Neural cell (in vitro differentiated cells): ENCODE measurements at regions not wholly inside any gene's neighbourhood (a gene's known extent, or its start where the extent isn't known, plus 50 kb on each side); places are given as distances from the start of the nearest gene placed in this dataset.

Source experiments
- CTCF ChIP-seq: fragments of 450-650 bp; IDR thresholded peaks from 2 replicates; pipeline ENCODE4 v1.5.1; 2014; ENCODE audit warnings: antibody characterized with exemption, mild to moderate bottlenecking, moderate library complexity; ENCODE audit not compliant: poor library complexity, severe bottlenecking
- EP300 ChIP-seq: fragments of 450-650 bp; conservative IDR thresholded peaks from 2 replicates; pipeline ENCODE4 v1.6.1; 2014; ENCODE audit warnings: antibody characterized with exemption, mild to moderate bottlenecking, moderate library complexity; ENCODE audit not compliant: poor library complexity, severe bottlenecking
- EZH2 ChIP-seq: fragments of 200-600, 300-800 bp; shearing (Covaris generic), sonication (generic); IDR thresholded peaks from 2 replicates; pipeline ENCODE4 v1.6.1; 2014; ENCODE audit warnings: antibody characterized with exemption, low read length, borderline replicate concordance, mild to moderate bottlenecking; ENCODE audit not compliant: insufficient read depth, poor library complexity, severe bottlenecking
- MXI1 ChIP-seq: fragments of 450-650 bp; conservative IDR thresholded peaks from 2 replicates; pipeline ENCODE4 v1.6.1; 2014; ENCODE audit warnings: antibody characterized with exemption, mild to moderate bottlenecking; ENCODE audit not compliant: poor library complexity, severe bottlenecking
- POLR2AphosphoS5 ChIP-seq: IDR thresholded peaks from 2 replicates; pipeline ENCODE4 v1.6.1; 2012
- RAD21 ChIP-seq: fragments of 450-650 bp; conservative IDR thresholded peaks from 2 replicates; pipeline ENCODE4 v1.6.1; 2014; ENCODE audit warnings: antibody characterized with exemption, mild to moderate bottlenecking, moderate library complexity
- REST ChIP-seq: IDR thresholded peaks from 2 replicates; pipeline ENCODE4 v1.6.1; 2012; ENCODE audit warnings: borderline replicate concordance
- TAF1 ChIP-seq: IDR thresholded peaks from 2 replicates; pipeline ENCODE4 v1.6.1; 2012; ENCODE audit warnings: low read depth

- TF ChIP-seq CTCF (no peak), POLR2AphosphoS5 (no peak), EZH2 (no peak), RAD21 (no peak), REST (no peak), TAF1 (no peak), EP300 (no peak), MXI1 (no peak)
Observed at GRCh38 chr20:23251779-23252178, 98.8 kb upstream of the NXT1 start.
